8988T (cell line): ENCODE measurements at regions not wholly inside any gene's neighbourhood (a gene's known extent, or its start where the extent isn't known, plus 50 kb on each side); places are given as distances from the start of the nearest gene placed in this dataset.
"Not testable (repeated sequence)": the region's sequence is repeated elsewhere in the genome, so short reads cannot be mapped to it uniquely, and the experiment has no call there.

ENCODE experiments used
- DNase-seq: peaks from one replicate; pipeline ENCODE4 v3.0.0; 2011

GRCh38 chr3:168975576-168975975 is 687.9 kb downstream of the MECOM start:
- no peak for DNase-seq

GRCh38 chr3:168974617-168975403 is 688.7 kb downstream of the MECOM start:
- no peak for DNase-seq

- DNase-seq: no peak
Observed at GRCh38 chr3:168973897-168974296, 689.6 kb downstream of the MECOM start.

GRCh38 chr3:168973206-168973605 is 690.3 kb downstream of the MECOM start:
- DNase-seq: no peak

GRCh38 chr3:168968609-168969008 is 694.9 kb downstream of the MECOM start:
- DNase-seq: no peak

GRCh38 chr3:168964736-168965135 is 698.8 kb downstream of the MECOM start:
- DNase-seq: no peak

- no peak for DNase-seq
Observed at GRCh38 chr3:168961271-168961670, 702.2 kb downstream of the MECOM start.

- DNase-seq: no peak
Observed at GRCh38 chr3:168959731-168960130, 703.8 kb downstream of the MECOM start.

GRCh38 chr3:168958466-168958865 is 705.0 kb downstream of the MECOM start:
- DNase-seq: no peak

- no peak for DNase-seq
Observed at GRCh38 chr3:168956076-168956475, 707.4 kb downstream of the MECOM start.

- no peak for DNase-seq
Observed at GRCh38 chr3:168952551-168952950, 711.0 kb downstream of the MECOM start.

- DNase-seq: no peak
Observed at GRCh38 chr3:168951884-168952283, 711.6 kb downstream of the MECOM start.

GRCh38 chr3:168951368-168951767 is 712.1 kb downstream of the MECOM start:
- DNase-seq: no peak

GRCh38 chr3:168950622-168951021 is 712.9 kb downstream of the MECOM start:
- DNase-seq: no peak

GRCh38 chr3:168939651-168940238 is 723.8 kb downstream of the MECOM start:
- DNase-seq: no peak

- DNase-seq: no peak
Observed at GRCh38 chr3:168933614-168934013, 729.9 kb downstream of the MECOM start.

GRCh38 chr3:168929997-168930396 is 733.5 kb downstream of the MECOM start:
- not testable (repeated sequence) for DNase-seq

GRCh38 chr3:168926426-168926825 is 737.1 kb downstream of the MECOM start:
- DNase-seq: no peak

- no peak for DNase-seq
Observed at GRCh38 chr3:168925568-168925967, 737.9 kb downstream of the MECOM start.

- no peak for DNase-seq
Observed at GRCh38 chr3:168914662-168915061, 748.9 kb downstream of the MECOM start.

GRCh38 chr3:168909260-168909659 is 754.3 kb downstream of the MECOM start:
- DNase-seq: no peak

- no peak for DNase-seq
Observed at GRCh38 chr3:168895419-168895818, 768.1 kb downstream of the MECOM start.

- no peak for DNase-seq
Observed at GRCh38 chr3:168894214-168894613, 769.3 kb downstream of the MECOM start.

GRCh38 chr3:168889666-168890065 is 773.8 kb downstream of the MECOM start:
- DNase-seq: no peak

GRCh38 chr3:168888781-168889180 is 774.7 kb downstream of the MECOM start:
- DNase-seq: no peak
